RWPE2 (cell line): ENCODE measurements at regions not wholly inside any gene's neighbourhood (a gene's known extent, or its start where the extent isn't known, plus 50 kb on each side); places are given as distances from the start of the nearest gene placed in this dataset.
"Not testable (repeated sequence)": the region's sequence is repeated elsewhere in the genome, so short reads cannot be mapped to it uniquely, and the experiment has no call there.

Experiments used
- ATAC-seq: fragments of 200-7000 bp; cut with Tn5 transposase; 3 replicates; pipeline ENCODE4 v1.9.1; 2021; ENCODE audit warnings: low read depth
- DNase-seq: peaks from one replicate; pipeline ENCODE4 v3.0.0-alpha.2; 2020; ENCODE audit warnings: low spot score
- H3K27ac ChIP-seq: fragments of 450-650 bp; 2 replicates; pipeline ENCODE4 v1.5.1; 2017; ENCODE audit warnings: mild to moderate bottlenecking; ENCODE audit not compliant: poor library complexity, severe bottlenecking
- H3K27me3 ChIP-seq: fragments of 250-450 bp; sonication (Bioruptor Pico); 2 replicates; pipeline ENCODE4 v1.5.1; 2021; ENCODE audit warnings: mild to moderate bottlenecking, moderate library complexity; ENCODE audit not compliant: insufficient read depth, poor library complexity, severe bottlenecking
- H3K36me3 ChIP-seq: fragments of 250-450 bp; sonication (Bioruptor Pico); 2 replicates; pipeline ENCODE4 v1.5.1; 2020; ENCODE audit warnings: low read depth, mild to moderate bottlenecking, moderate library complexity
- H3K4me1 ChIP-seq: fragments of 250-450 bp; sonication (Bioruptor Pico); 2 replicates; pipeline ENCODE4 v1.5.1; 2021; ENCODE audit warnings: mild to moderate bottlenecking, moderate library complexity; ENCODE audit not compliant: insufficient read depth, poor library complexity, severe bottlenecking
- H3K4me3 ChIP-seq: fragments of 250-450 bp; sonication (Bioruptor Pico); 2 replicates; pipeline ENCODE4 v1.5.1; 2021; ENCODE audit warnings: mild to moderate bottlenecking, moderate library complexity; ENCODE audit not compliant: severe bottlenecking
- H3K9me3 ChIP-seq: fragments of 250-450 bp; sonication (Bioruptor Pico); 2 replicates; pipeline ENCODE4 v1.5.1; 2021; ENCODE audit warnings: mild to moderate bottlenecking, moderate library complexity; ENCODE audit not compliant: severe bottlenecking
- CTCF ChIP-seq: fragments of 450-650 bp; IDR thresholded peaks from one replicate; pipeline ENCODE4 v1.5.1; 2017; ENCODE audit warnings: mild to moderate bottlenecking, moderate library complexity; ENCODE audit not compliant: poor library complexity, severe bottlenecking

GRCh38 chr13:55029280-55029679, 2000.7 kb downstream of the OLFM4 start:
- DNase-seq (no peak), ATAC-seq (no peak)
- H3K27ac ChIP-seq = no peak overlapping the region
- H3K27me3 ChIP-seq = no peaks in the 10 kb centered on the region
- no peaks in the 10 kb centered on the region for H3K9me3 ChIP-seq
- no peaks in the 10 kb centered on the region for H3K36me3 ChIP-seq
- no peak for TF ChIP-seq CTCF
- no peaks in the 10 kb centered on the region for H3K4me1 ChIP-seq
- H3K4me3 ChIP-seq = no peak overlapping the region

- Histone ChIP-seq H3K36me3 (no peaks in the 10 kb centered on the region), H3K4me3 (no peak overlapping the region), H3K27me3 (no peaks in the 10 kb centered on the region), H3K9me3 (no peaks in the 10 kb centered on the region), H3K27ac (no peak overlapping the region), H3K4me1 (no peaks in the 10 kb centered on the region)
- ATAC-seq (no peak), DNase-seq (no peak)
- TF ChIP-seq CTCF = no peak
Measured at GRCh38 chr13:55038230-55038629, 2009.6 kb downstream of the OLFM4 start.

- not testable (repeated sequence) for H3K4me1 ChIP-seq, H3K36me3 ChIP-seq, ATAC-seq, H3K27ac ChIP-seq, DNase-seq, H3K4me3 ChIP-seq, H3K9me3 ChIP-seq, H3K27me3 ChIP-seq
Measured at GRCh38 chr13:55053891-55054550, 2025.4 kb downstream of the OLFM4 start.

GRCh38 chr13:55055666-55056065, 2027.1 kb downstream of the OLFM4 start:
- not testable (repeated sequence) for H3K4me1 ChIP-seq, H3K27ac ChIP-seq, H3K4me3 ChIP-seq, ATAC-seq, DNase-seq, H3K27me3 ChIP-seq, H3K9me3 ChIP-seq, H3K36me3 ChIP-seq

- Histone ChIP-seq H3K4me3 (no peak overlapping the region), H3K4me1 (no peaks in the 10 kb centered on the region), H3K9me3 (no peaks in the 10 kb centered on the region), H3K36me3 (no peaks in the 10 kb centered on the region), H3K27me3 (no peaks in the 10 kb centered on the region), H3K27ac (no peak overlapping the region)
- no peak for TF ChIP-seq CTCF
- ATAC-seq = no peak
- no peak for DNase-seq
Measured at GRCh38 chr13:55062662-55063061, 2034.0 kb downstream of the OLFM4 start.

GRCh38 chr13:55067946-55068345, 2039.3 kb downstream of the OLFM4 start:
- DNase-seq (no peak), ATAC-seq (no peak)
- Histone ChIP-seq H3K9me3 (no peaks in the 10 kb centered on the region), H3K36me3 (no peaks in the 10 kb centered on the region), H3K4me1 (no peaks in the 10 kb centered on the region), H3K27ac (no peak overlapping the region), H3K4me3 (no peak overlapping the region), H3K27me3 (no peaks in the 10 kb centered on the region)
- no peak for TF ChIP-seq CTCF
